CMK (cell line): ENCODE measurements at regions not wholly inside any gene's neighbourhood (a gene's known extent, or its start where the extent isn't known, plus 50 kb on each side); places are given as distances from the start of the nearest gene placed in this dataset.

ENCODE experiments used
- DNase-seq: peaks from one replicate; pipeline ENCODE4 v3.0.0-alpha.2; 2010; ENCODE audit warnings: low read depth

- DNase-seq = no peak
Observed at GRCh38 chr2:18132697-18133096, 254.2 kb downstream of the KCNS3 start.

GRCh38 chr2:18131761-18132160, 253.3 kb downstream of the KCNS3 start:
- no peak for DNase-seq

DNA sequence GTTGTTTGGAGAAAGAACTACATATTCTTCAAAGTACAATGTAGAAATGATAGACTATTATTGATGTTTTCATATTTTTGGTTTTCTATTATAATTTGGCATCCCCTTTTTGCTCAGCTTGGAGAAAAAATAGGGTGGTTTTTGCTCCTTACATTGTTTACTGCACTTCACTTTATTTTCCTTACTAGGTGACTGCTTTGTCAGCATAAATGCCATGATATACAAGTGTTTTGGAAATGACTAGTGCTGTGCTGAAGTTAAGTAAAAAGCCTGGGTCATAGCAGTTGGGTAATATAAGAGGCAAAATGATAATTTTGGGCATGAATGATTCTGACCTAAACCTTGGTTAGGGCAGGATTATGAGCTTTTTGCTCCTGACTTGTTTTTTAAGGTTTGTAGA, 250.9 kb downstream of the KCNS3 start:
- DNase-seq = no peak

- DNase-seq = no peak
Observed at GRCh38 chr2:18125303-18125702, 246.8 kb downstream of the KCNS3 start.

DNA sequence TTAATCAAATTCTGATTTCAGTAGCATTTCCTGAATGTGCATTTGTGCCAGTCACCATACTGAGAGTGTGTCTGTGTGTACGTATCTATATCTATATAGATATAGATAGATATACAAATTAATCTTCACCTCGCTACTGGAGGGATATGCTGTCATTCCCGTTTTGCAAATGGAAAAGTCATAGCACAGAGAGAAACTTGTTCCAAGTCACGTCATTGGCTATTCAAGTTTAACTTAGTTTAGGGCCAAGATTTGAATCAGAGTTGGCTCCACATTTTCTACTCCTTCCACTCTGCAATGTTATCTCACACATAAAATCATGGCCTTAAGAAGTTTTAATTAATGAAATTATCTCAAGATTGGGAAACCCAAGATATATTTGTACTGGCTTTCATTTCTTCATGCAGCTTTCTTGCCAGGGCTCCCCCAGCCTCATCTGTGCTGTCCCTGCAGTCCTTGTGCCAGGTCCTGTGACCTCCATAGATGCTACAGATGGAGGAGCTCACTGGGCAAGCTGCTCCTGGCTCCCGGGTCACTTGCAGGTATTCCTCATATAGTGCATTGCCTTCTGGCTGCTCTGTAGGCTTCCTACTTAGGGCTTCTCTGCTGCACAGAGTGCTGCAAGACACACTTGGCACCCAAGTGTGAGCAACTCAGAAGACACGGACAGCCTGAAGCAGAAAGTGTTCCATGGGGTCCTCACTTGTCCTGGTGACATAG, 245.8 kb downstream of the KCNS3 start:
- no peak for DNase-seq

GRCh38 chr2:18123577-18123976, 245.1 kb downstream of the KCNS3 start:
- DNase-seq = no peak

GRCh38 chr2:18123211-18123570, 244.7 kb downstream of the KCNS3 start:
- no peak for DNase-seq

- no peak for DNase-seq
Observed at GRCh38 chr2:18122544-18123210, 244.2 kb downstream of the KCNS3 start.

- no peak for DNase-seq
Observed at GRCh38 chr2:18119883-18120282, 241.4 kb downstream of the KCNS3 start.

GRCh38 chr2:18118703-18119102, 240.2 kb downstream of the KCNS3 start:
- no peak for DNase-seq

DNA sequence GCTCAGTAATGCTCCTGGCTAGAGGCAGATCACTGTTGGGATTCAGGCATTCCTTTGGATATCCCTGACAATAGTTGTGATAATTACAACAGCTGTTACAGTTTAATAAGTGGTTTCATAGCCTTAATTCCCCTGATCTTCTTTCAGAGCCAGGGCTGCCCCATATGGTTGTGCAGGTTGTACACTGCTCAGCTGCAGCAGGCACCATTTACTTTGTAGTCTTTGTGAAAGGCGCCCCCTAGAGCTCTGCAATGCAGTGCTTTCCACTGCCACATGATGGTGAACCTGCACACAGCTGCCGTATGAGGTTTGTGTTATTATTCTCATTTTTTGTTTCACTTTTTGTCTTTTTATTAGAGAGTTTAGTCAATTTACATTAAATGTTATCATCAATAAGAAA, 239.1 kb downstream of the KCNS3 start:
- peak; percentile 22 for DNase-seq

DNA sequence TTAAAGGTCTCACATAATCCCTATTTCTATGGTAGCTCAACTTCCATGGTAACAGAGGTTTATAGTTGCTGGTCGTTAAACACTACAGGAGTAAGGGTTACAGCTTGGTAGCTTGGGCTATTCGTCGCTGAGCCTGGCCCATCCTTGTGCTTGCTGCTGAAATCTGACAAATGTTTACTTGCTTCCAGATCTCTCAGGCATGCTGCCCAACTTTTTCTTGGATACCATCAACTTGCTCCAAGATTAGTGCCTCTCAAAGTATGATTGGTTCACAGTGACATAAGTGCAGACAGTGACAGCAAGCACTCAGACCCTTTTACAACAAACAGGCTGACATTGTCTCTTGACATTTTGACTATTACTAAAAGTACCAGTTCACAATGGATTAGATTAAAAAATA, 231.8 kb downstream of the KCNS3 start:
- DNase-seq = no peak

DNA sequence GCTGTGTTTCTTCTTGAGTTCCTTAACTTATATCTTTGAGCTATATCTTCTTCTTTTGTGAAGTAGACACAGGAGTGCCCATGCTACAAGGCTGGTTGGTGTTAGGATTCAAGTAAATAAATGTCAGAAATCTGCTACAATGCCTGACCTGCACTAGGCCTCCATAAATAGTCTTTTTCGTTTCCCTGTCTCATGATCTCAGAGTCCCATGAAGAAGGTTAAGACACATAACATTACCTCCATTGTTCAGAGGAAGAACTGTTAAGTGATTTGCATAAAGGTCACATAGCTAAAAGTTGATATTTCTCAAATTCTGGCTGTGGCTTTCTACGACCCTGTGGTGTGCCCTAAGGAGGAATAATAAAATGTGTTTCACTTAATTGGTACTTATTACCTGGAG, 228.4 kb downstream of the KCNS3 start:
- no peak for DNase-seq

DNA sequence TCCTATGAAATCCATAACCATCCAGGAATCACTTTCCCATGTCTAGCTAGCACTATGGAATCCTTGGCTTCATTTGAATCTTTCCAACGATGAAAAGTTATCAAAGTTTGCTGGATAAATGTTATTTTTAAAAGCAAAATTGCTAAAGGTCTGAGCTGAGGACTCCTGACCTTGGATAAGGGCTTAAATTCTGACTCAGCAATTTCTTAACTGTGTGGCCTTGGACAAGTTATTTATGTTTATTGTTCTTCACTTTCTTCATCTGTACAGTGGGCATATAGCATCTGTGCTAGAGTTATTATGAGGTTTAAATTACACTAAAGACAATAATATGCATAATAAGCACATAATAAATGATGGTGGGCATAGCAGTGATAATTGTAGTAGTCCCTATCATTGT, 227.5 kb downstream of the KCNS3 start:
- no peak for DNase-seq

DNA sequence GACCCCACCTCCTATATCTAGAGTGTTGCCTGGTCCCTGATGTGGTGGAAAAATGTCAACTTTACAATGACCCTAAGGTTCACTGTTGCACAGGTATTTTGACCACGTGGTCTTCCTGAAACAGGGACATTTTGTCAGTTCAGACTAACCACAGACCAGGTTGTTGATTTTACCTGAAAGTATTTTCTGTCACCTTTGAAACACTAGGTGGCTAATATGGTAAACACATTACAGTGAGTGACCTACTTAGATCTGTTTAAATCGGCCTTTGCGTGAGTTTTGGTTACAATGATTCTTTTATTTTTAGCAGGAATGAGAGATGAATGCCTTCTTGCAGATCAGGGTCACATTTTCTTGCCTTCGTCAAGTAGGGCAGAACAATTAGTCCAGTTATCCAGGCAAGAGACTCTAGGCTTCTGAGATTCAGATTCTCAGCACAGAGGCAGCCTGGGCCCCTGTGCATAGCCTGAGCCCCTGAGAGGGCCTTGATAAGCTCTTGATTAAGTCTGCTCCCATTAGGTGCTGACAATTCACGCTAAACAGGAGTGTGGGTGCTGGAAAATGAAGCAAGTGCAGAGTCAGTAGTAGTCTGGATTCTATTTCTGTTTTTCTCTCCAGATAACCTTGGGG, 226.2 kb downstream of the KCNS3 start:
- no peak for DNase-seq

- no peak for DNase-seq
Observed at GRCh38 chr2:18096836-18097405, 218.5 kb downstream of the KCNS3 start.

- DNase-seq = no peak
Observed at GRCh38 chr2:18094277-18094676, 215.8 kb downstream of the KCNS3 start.

GRCh38 chr2:18093196-18093595, 214.7 kb downstream of the KCNS3 start:
- DNase-seq = no peak

DNA sequence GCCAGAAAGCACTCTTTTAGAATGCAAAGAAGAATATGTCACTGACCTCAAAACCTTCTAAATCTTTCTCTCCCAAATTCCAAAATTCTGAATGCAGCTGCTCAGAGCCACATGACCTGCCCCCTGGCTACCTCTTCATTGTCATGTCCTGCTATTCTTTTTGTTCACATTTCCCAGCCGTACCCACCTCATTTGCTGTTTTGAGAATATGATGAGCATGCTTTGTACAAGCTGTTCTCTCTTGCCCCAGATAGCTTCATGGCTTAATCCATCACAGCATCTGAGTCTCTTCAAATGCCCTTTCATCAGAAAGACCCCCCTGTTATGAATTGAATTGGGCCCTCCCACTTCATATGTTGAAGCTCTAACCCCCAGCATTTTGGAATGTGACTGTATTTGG, 214.3 kb downstream of the KCNS3 start:
- no peak for DNase-seq

DNA sequence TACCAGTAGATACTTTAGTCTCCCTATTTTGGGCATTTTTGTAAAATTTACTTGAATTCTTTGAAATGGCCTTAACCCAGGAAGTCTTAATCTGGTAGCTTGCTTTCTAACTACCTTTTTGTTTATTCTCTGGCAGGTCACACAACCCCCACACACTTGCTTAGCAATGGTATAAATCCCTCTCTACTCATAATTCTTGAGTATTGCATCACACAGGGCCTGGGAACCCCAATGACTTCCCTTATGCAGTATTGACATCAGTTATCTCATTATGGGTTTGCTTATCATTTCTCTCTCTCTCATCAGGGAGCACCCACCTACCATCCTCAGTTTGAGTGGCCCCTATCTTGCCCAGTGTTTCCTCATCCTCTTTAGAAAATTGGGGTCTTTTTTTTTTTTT, 207.1 kb downstream of the KCNS3 start:
- DNase-seq = no peak

- no peak for DNase-seq
Observed at GRCh38 chr2:18084376-18084775, 205.9 kb downstream of the KCNS3 start.

DNA sequence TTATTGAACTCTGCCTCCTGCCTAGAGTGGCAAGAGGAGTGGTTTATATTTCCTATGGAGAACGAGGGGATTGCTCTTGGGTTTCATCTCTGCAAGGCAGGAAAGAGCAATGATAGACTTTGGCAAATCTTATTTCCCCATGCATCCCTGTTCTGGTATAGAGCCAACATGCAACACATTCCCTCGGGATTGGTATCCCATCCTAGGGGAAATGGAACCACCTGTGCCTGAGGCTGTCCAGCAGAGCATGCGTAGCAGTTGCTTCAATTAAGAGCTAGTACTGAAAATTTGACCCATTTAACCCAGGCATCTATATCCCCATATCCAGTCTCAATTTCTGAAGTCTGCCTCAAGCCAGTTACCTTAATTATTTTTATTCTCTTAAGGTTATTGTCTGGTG, 205.3 kb downstream of the KCNS3 start:
- DNase-seq = no peak

GRCh38 chr2:18078216-18078615, 199.7 kb downstream of the KCNS3 start:
- no peak for DNase-seq
